ENCODE measurements at regions not wholly inside any gene's neighbourhood (a gene's known extent, or its start where the extent isn't known, plus 50 kb on each side); places are given as distances from the start of the nearest gene placed in this dataset.

GRCh38 chr9:551986-552929 is 289.2 kb upstream of the DMRT1 start:
- no peak for DNase-seq

GRCh38 chr9:555493-555892 is 286.0 kb upstream of the DMRT1 start:
- DNase-seq = no peak

- DNase-seq = no peak
Measured at GRCh38 chr9:556199-556598, 285.3 kb upstream of the DMRT1 start.

- DNase-seq = no peak
Measured at GRCh38 chr9:556675-557074, 284.8 kb upstream of the DMRT1 start.

- no peak for DNase-seq
Measured at GRCh38 chr9:557601-558201, 283.8 kb upstream of the DMRT1 start.

- no peak for DNase-seq
Measured at GRCh38 chr9:561427-561826, 280.1 kb upstream of the DMRT1 start.

GRCh38 chr9:563200-563599 is 278.3 kb upstream of the DMRT1 start:
- no peak for DNase-seq

GRCh38 chr9:565528-565927 is 276.0 kb upstream of the DMRT1 start:
- DNase-seq = no peak

- no peak for DNase-seq
Measured at GRCh38 chr9:567128-567746, 274.3 kb upstream of the DMRT1 start.

GRCh38 chr9:567747-568305 is 273.7 kb upstream of the DMRT1 start:
- DNase-seq = no peak

GRCh38 chr9:569296-569695 is 272.2 kb upstream of the DMRT1 start:
- no peak for DNase-seq

GRCh38 chr9:570187-570586 is 271.3 kb upstream of the DMRT1 start:
- DNase-seq = no peak

GRCh38 chr9:571066-571465 is 270.4 kb upstream of the DMRT1 start:
- DNase-seq = no peak

- no peak for DNase-seq
Measured at GRCh38 chr9:571741-572140, 269.8 kb upstream of the DMRT1 start.

- no peak for DNase-seq
Measured at GRCh38 chr9:573691-574410, 267.6 kb upstream of the DMRT1 start.

GRCh38 chr9:575139-575538 is 266.4 kb upstream of the DMRT1 start:
- no peak for DNase-seq

GRCh38 chr9:580652-581342 is 260.7 kb upstream of the DMRT1 start:
- no peak for DNase-seq

- no peak for DNase-seq
Measured at GRCh38 chr9:581673-582497, 259.6 kb upstream of the DMRT1 start.

GRCh38 chr9:582775-583174 is 258.7 kb upstream of the DMRT1 start:
- no peak for DNase-seq

GRCh38 chr9:587527-587926 is 254.0 kb upstream of the DMRT1 start:
- no peak for DNase-seq

- DNase-seq = no peak
Measured at GRCh38 chr9:588981-589380, 252.5 kb upstream of the DMRT1 start.
